HG02798 (cell line): ENCODE measurements at regions not wholly inside any gene's neighbourhood (a gene's known extent, or its start where the extent isn't known, plus 50 kb on each side); places are given as distances from the start of the nearest gene placed in this dataset.

Experiments used
- ATAC-seq: cut with Tn5 transposase; IDR thresholded peaks from one replicate; pipeline ENCODE4 v1.9.1; 2021; ENCODE audit warnings: mild to moderate bottlenecking; ENCODE audit not compliant: unreplicated experiment, poor library complexity

DNA sequence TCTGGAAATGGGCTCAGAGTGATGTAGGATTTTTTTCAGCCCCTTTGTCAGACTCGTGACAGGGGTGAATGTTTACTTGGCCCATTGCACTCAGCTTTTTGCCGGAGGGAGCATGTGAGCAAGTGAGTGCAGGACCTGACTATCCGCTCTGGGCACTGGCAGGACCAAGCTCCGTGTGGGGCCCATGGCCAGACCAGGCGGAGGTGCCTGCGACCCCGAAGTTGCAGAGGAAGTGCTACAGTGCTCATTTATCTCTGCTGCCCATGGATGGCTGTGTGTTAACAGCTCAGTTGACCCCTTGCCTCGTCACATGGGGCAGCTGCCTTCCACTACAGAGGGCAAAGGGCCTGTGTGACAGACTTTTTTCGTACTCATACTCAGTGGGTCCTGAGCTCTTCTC lies 744.3 kb downstream of the IRX1 start:
- ATAC-seq = no peak

DNA sequence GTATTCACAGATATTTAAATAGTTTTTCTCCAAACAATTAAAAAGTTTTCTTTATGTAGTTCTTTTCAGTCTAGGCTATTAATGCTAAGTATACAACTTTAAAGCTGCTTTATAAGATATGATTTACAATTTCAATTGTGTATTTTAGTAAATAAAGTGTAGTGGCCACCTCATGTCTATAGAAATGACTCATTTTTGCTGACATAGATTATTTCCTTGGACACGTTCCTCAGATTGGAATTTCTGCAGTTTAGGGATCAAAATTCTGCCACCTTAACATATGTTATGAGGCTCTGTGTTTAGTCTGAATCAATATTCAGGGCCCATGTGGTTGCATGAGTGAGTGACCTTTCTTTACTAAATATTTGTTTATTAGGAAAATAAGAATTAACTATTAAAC lies 750.2 kb downstream of the IRX1 start:
- no peak for ATAC-seq

DNA sequence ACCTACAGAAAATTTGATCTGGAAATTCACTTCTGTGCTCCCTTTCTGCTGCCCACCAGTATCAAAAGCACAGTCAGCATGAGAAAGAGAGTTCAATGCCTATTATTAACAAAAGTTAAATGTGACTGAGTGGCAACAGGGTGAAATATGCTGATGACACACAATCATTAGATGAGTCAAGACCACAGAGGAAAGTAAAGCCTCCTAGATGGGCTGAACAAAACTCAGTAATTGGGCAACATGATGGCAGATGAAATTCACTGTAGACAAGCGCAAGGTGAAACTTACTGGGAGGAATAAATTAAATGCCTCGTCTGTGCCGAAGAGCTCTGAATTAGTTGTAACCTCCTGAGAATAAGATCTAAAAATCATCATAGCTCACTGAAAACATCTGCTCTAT lies 752.8 kb downstream of the IRX1 start:
- ATAC-seq = no peak

DNA sequence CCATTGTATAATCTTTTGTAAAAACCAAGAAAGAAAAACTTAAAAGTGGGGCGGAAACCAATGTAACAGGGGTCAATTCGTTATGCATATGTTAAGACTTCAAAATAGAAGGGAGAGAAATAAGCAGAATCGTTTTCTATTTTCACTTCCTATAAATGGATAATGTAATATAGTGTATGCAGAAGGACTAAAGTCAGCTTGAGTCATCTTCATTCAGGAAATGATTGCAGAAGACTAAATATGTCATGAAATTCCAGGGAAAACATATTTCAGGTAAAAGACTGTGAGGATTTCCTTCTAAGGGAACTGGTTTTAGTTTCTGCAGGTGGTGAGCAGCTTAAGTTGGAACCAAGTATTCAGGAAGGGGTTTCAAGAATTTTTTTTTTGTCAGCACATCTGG lies 753.3 kb downstream of the IRX1 start:
- no peak for ATAC-seq

DNA sequence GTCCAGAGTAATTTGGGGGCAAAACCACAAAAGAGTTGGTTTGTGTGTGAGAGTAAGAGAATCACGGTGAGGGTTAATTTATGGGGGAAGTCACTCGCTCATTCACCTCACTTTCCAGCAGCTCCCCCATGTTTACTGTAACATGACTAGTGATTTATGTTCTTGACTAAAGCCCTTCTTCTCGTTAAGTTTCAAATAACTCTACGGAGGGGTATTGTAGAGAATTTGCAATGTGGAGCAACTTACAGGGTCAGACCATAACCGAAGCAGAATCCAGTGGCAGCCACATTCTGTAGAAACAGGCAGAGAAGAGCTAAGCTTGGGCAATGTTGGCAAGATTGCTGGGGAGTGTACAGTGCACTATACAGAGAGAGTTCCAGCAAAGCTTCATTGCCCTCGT lies 760.6 kb downstream of the IRX1 start:
- no peak for ATAC-seq

DNA sequence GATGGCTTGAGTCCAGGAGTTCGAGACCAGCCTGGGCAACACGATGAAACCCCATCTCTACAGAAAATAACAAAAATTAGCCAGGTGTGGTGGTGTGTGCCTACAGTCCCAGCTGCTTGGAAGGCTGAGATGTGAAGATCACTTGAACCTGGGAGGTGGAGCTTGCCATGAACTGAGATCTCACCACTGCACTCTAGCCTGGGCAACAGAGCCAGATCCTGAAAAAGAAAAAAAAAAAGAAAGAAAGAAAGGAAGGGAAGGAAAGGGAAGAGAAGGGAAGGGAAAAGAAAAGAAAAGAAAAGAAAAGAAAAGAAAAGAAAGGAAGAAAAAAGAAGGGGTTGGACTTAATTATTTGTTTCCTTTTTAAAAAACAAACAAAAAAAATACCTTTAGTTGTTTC lies 764.2 kb downstream of the IRX1 start:
- ATAC-seq = no peak

DNA sequence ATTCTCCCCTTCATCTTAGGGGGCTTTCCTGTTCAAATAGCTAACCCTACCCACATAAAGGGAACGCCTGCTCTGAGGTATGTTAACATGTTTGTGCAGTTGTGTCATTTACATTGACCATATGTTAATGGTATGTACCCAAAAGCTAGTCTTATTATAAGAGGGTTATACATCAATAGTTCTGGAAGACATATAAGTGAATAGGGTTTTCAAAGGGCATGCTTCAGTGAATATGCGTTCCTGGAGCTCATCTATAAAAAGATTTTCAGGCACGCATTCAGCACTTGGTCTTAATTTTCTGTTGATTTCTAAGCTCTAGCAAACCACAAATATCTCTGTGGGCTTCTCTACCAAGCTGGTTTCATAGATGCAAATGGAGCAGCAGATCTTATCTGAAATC lies 766.1 kb downstream of the IRX1 start:
- ATAC-seq = no peak

DNA sequence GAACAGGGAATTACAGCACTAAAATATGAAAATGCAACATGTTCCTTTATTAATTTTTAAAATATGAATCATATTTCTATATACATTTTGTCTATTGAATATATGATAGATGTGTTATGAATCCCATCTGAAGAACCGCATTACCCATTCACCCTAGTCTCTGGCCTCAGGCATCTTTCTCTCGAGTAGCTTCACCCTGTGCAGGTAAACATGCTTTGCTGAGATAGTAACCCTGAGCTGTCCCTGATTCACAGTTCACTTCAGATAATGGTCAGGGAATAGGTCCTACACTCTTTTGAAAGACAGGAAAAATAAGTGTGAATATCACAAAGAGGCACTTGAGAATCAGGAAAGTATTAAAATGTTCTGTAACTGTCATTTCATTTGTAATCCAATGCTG lies 766.8 kb downstream of the IRX1 start:
- ATAC-seq = no peak

DNA sequence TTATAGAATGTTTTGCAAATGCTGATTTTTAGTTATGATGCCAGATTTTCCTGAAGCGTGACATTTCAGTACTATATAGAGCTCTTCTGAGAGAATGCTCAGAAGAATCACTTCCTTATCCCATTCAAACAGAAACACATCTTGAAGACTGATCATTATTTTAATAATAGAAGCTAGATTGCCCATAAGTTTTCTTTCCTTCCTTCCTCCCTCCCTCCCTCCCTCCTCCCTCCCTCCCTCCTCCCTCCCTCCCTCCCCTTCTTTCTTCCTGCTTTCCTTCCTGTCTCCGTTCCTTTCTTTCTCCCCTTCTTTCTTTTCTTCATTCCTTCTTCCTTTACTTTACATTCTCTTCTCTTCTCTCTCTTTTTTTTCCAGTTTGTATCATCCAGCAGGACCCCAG lies 767.4 kb downstream of the IRX1 start:
- no peak for ATAC-seq

DNA sequence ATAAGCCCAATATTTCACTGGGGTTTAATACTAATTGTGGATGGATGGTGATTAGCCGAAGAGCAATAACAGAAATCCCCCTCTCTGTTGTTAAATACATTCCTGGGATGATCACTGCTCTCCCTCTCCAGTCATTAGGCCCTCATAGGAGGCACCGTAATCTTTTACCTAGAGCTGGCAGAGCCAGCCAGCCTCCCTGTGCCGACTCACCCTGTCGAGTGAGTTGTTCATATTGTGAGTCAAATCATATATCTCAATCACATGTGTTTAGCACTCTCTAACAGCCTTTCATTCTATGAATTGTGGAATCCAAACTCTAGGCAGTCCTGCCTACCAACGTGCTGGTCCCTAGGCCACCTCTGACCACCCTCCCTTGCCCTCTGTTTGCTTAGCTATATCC lies 771.0 kb downstream of the IRX1 start:
- no peak for ATAC-seq

DNA sequence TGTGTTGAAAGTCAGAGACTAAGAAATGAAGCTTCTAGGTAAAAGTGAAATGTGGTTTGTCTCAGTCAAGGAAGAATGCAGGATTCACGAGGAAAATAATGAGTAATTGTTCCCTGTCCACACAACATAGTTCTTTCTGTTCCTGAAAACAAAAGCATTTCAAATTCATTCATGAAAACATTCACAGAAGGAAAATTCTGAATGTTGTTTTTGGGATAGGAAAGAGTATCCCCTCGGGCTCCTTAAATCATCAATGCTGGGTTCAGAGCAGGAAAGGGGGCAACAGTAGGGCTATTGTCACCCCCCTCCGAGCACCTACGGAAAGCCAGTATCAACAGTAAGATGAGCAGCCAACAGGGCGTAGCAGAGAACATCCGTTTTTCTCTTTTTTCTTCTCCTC lies 769.9 kb upstream of the ADAMTS16 start:
- ATAC-seq = no peak

DNA sequence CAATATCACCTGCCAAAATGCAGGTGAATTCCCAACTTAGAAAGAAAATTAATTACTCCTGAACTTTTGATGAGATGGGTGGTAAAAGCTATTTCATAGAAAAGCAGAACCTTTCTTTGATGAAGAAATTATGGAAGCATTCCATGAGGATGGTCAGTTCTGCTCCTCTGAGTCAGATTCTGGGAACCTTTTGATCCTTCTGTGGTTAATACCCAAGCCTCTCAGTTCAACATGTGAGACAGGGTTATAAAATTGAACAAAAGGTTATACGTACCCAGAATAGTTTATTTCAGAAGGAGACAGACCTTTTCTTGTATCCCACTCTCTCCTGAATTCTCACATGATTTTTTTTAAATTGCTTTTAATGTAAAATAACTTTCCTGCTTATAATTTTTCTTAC lies 767.6 kb upstream of the ADAMTS16 start:
- ATAC-seq = no peak

DNA sequence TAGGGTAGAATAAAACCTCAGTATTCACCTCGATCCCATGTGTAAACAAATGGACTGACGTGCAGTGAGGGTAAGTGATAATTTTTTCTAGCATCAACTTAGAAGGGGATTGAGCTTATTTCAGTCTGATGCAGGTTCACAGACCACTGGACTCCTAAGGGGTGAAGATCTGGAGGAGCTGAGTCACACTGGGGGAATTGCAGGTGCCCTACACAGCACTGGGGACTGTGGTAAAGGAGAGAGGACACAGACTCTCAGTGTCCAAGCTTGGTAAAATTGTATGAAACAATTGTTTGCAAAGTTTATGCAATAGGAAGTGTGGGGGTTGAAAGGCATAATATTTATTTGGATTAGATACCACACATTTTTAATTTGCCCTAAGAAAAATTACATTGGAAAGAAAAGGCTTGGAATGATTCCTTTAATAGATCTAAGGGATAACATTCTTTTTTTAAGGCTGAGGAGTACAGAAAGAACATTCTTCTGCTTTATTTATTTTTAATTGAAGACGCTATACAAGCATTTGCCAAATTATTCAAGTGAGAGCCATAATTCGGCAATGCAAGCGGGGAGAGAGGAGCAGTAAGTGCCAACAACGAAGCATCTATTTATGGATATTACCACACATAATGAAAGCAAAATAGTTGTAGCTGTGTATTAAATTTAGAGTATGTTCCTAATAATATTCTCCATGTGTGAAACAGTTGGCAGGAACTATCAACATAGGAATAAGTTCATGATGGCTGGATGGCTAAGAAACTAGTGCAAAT lies 766.9 kb upstream of the ADAMTS16 start:
- no peak for ATAC-seq

DNA sequence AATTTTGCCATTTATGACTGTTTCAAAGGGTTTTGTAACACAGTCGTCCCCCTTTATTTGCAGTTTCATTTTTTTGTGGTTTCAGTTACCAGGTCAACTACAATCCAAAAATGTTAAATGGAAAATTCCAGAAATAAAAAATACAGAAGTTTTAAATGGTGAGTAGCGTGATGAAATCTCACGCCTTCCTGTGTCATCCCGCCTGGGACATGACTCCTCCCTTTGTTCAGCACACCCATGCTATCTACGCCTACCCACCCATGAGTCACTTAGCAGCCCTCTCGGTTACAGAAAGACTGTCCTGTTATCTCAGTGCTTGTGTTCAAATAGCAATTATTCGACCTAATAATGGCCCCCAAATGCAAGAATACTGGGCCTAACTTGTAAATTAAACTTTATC lies 765.3 kb upstream of the ADAMTS16 start:
- ATAC-seq = no peak

DNA sequence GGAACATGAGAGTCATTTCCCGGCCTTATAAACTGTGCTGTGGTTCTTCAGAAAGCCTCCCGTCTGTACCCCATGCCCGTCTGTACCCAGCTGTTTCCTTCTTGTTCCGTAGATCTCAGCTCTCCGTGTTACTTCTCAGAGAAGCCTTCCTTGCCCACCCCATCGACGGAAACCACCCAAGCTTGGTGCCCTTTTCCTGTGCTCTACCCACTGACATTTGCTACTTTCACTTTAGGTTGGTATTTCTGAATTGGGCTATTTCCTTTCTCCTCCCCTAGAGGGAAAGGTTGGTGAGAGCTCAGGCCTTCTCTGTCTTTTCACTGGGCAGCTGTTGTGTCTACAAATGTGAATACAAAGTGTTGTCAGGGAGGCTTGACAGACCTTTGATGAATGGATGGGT lies 764.5 kb upstream of the ADAMTS16 start:
- ATAC-seq = no peak

DNA sequence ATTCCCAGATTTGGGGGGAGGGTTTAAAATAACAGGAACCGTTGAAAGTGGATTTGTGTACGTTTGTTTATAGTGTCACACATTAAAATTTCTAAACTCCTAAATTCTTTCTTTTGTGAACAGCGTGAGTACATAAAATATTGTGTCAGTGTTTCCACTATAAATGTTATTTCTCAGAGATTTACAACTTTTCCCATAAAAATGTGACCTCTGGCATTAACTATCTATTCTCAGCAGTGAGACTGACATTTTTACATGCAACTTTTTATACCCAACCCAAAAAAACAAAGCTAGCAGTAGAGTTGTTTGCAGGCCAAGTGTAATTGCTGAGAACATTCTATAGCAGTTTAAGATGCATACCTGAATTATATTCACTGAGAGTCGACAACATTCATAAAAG lies 757.0 kb upstream of the ADAMTS16 start:
- no peak for ATAC-seq

DNA sequence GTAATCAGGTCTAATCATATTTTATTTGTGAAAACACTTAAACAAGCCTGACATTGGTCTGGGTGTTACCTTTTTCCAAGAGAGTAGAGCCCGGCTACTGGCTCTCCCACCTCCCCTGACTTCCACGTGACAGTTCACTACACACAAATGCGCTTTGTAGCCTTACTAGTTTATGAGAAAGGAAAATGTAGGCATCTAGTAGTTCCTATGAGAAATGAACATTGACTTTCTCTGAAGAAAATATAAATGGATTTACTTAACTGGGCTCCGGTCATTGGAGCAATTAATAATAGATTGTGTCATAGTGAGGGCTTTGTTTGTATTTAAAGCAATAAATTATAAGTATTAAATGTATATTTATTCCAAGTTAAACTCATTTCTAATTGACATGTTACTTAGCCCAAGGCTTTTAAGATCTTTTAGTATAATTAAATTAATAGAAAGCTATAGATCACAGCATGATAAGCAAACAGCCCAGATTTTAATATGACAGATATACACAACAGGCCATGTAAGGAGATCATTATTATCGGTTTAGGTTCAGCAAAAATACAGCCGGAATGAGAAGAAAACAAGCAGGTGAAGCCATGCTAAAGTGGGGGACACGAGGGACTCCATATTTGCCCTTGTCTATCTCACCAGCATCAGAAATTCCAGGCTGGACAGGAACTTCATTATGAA lies 756.5 kb upstream of the ADAMTS16 start:
- ATAC-seq = no peak

DNA sequence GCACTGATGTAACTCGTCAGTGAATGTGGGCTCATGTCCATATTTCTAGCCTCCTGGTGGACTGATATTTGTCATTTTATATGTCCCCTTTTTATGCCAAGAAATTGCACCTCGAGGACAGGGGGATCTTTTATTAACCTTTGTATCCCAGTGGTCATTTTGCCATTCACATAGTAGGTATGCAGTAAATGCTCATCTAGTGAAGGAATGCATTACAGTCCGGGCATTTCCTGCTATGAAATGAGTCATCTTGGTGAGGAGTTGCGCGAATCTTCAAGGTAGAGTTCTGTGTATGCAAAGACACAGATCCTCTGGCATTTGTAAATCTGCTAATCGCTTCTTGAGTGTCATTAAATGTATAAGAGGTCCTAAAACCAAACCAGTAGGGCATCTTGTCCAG lies 755.5 kb upstream of the ADAMTS16 start:
- ATAC-seq = no peak

DNA sequence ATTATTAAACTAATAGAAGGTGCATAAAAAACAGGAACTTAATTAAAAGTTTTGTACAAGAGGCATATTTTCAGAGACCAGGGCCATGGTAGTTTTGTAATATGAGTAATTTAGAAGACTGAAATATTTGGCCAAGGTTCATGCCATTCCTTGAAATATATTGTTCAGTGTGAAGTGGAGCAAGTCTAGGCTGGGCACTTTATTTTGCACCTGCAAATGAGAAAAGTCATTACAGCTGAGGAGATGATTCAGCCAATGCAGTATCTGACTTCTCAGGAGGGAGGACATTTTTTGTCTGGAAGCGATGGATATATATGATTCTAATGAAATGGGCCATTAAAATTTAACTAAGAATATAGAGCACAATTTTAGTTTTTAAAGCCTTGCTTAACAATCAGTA lies 754.0 kb upstream of the ADAMTS16 start:
- ATAC-seq = no peak

DNA sequence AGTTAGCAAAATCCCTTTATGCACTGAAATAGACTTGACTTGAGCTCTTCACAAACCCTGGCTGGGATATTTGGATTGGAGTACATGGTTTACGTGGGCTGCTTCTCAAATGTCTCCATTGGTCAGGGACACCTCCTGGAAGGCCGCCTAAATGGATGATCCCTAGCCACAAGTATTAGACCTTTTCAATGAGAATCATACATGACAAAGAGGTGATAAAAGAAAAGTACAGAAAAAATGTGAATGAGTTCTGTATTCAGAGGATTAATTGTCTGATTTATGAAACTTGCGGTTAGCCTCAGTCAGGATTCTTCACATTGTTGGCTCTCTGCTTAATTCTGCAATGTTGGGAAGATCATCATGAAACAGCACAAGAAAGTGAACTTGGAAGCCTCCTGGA lies 752.8 kb upstream of the ADAMTS16 start:
- ATAC-seq = no peak

DNA sequence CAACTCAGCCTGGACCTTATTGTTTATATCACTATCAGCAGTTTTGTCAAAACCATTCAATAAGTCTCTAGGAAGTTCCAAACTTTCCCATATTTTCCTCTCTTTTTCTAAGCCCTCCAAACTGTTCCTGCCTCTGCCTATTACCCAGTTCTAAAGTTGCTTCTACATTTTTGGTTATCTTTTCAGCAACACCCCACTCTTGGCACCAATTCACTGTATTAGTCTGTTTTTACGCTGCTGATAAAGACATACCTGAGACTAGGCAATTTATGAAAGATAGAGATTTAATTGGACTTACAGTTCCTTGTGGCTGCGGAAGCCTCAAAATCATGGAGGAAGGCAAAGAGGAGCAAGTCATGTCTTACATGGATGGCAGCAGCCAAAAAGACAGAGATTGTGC lies 744.4 kb upstream of the ADAMTS16 start:
- no peak for ATAC-seq

DNA sequence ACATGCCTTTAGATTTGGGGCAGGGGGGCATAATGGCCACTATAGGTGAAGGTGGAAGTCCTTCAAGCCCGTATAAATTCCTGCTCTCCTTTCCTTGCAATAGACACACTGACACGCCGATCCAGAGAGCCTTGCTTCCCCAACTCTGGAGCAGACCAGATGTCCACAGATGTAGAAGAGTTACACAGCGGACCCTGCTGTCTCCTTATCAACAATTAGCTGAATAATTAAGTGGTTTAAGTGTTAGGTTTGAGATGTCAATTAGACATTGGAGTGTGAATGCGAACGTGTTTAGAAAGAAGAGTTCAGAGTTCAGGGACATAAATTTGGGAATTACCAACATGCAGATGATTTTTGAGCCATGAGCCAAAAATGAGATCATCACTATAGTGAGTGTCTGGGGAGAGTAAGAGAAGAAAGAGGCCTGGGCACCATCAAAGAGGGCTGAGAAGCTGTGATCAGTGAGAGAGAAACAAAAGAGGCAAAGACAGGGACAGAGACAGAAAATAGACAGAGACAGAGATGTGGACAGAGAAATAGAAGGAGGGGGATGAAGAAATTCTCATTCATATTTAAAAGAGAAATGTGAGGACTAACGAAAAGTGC lies 734.4 kb upstream of the ADAMTS16 start:
- ATAC-seq = no peak
